GM06990 (cell line): ENCODE measurements at regions not wholly inside any gene's neighbourhood (a gene's known extent, or its start where the extent isn't known, plus 50 kb on each side); places are given as distances from the start of the nearest gene placed in this dataset.

Source experiments
- DNase-seq: peaks from one replicate; pipeline ENCODE4 v3.0.0-alpha.2; 2011; ENCODE audit not compliant: insufficient read length; ENCODE audit errors: extremely low read depth
- H3K27me3 ChIP-seq: replicated peaks from 2 replicates; pipeline ENCODE4 v1.6.0; 2011; ENCODE audit warnings: low read length; ENCODE audit not compliant: control insufficient read depth, insufficient read depth
- H3K36me3 ChIP-seq: 2 replicates; pipeline ENCODE4 v1.5.1; 2011; ENCODE audit warnings: low read length; ENCODE audit not compliant: control insufficient read depth, insufficient read depth
- H3K4me3 ChIP-seq: replicated peaks from 2 replicates; pipeline ENCODE4 v1.5.1; 2011; ENCODE audit warnings: low read depth, mild to moderate bottlenecking, control low read depth, low read length
- TF ChIP-seq, protein P1 (sequence below): IDR thresholded peaks from 2 replicates; pipeline ENCODE4 v1.5.1; 2011; ENCODE audit warnings: low read length, control low read depth, mild to moderate bottlenecking, inconsistent platforms; ENCODE audit not compliant: insufficient read depth, poor library complexity, severe bottlenecking

- Histone ChIP-seq H3K27me3 (no peaks in the 10 kb centered on the region; the same call in 1 of the 2 replicates), H3K36me3 (no peaks in the 10 kb centered on the region), H3K4me3 (no peak overlapping the region)
- TF ChIP-seq, protein P1, sequence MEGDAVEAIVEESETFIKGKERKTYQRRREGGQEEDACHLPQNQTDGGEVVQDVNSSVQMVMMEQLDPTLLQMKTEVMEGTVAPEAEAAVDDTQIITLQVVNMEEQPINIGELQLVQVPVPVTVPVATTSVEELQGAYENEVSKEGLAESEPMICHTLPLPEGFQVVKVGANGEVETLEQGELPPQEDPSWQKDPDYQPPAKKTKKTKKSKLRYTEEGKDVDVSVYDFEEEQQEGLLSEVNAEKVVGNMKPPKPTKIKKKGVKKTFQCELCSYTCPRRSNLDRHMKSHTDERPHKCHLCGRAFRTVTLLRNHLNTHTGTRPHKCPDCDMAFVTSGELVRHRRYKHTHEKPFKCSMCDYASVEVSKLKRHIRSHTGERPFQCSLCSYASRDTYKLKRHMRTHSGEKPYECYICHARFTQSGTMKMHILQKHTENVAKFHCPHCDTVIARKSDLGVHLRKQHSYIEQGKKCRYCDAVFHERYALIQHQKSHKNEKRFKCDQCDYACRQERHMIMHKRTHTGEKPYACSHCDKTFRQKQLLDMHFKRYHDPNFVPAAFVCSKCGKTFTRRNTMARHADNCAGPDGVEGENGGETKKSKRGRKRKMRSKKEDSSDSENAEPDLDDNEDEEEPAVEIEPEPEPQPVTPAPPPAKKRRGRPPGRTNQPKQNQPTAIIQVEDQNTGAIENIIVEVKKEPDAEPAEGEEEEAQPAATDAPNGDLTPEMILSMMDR: no peak
- DNase-seq: no peak
These were observed 49.8 kb upstream of the SYN2 start for GRCh38 chr3:11954312-11954934.
